KOPT-K1 (cell line): ENCODE measurements at regions not wholly inside any gene's neighbourhood (a gene's known extent, or its start where the extent isn't known, plus 50 kb on each side); places are given as distances from the start of the nearest gene placed in this dataset.
"Not testable (repeated sequence)": the region's sequence is repeated elsewhere in the genome, so short reads cannot be mapped to it uniquely, and the experiment has no call there.

Experiments used
- H3K27ac ChIP-seq: fragments of 200-600 bp; sonication (generic); 2 replicates; pipeline ENCODE4 v1.5.1; 2016; ENCODE audit warnings: antibody characterized with exemption, mild to moderate bottlenecking, low read depth, low read length; ENCODE audit not compliant: poor library complexity, severe bottlenecking
- H3K36me3 ChIP-seq: fragments of 200-600 bp; sonication (generic); 2 replicates; pipeline ENCODE4 v1.5.1; 2017; ENCODE audit warnings: antibody characterized with exemption, mild to moderate bottlenecking, low read length, moderate library complexity; ENCODE audit not compliant: insufficient read depth
- H3K9me3 ChIP-seq: fragments of 200-600 bp; sonication (generic); 2 replicates; pipeline ENCODE4 v1.5.1; 2017; ENCODE audit warnings: antibody characterized with exemption, low read length, mild to moderate bottlenecking; ENCODE audit not compliant: insufficient read depth, poor library complexity, severe bottlenecking

GRCh38 chr13:59422646-59423045 is 741.1 kb downstream of the DIAPH3 start:
- Histone ChIP-seq H3K9me3 (no peaks in the 10 kb centered on the region), H3K27ac (no peak overlapping the region), H3K36me3 (no peaks in the 10 kb centered on the region)

GRCh38 chr13:59423708-59424340 is 739.9 kb downstream of the DIAPH3 start:
- no peak overlapping the region for H3K27ac ChIP-seq
- no peaks in the 10 kb centered on the region for H3K36me3 ChIP-seq
- no peaks in the 10 kb centered on the region for H3K9me3 ChIP-seq

- H3K9me3 ChIP-seq: no peaks in the 10 kb centered on the region
- H3K27ac ChIP-seq: no peak overlapping the region
- H3K36me3 ChIP-seq: no peaks in the 10 kb centered on the region
These were observed 739.1 kb downstream of the DIAPH3 start for GRCh38 chr13:59424661-59425060.

- no peaks in the 10 kb centered on the region for H3K9me3 ChIP-seq
- no peaks in the 10 kb centered on the region for H3K36me3 ChIP-seq
- no peak overlapping the region for H3K27ac ChIP-seq
These were observed 738.5 kb downstream of the DIAPH3 start for GRCh38 chr13:59425211-59425741.

GRCh38 chr13:59435024-59435423 is 728.7 kb downstream of the DIAPH3 start:
- H3K36me3 ChIP-seq: no peaks in the 10 kb centered on the region
- no peak overlapping the region for H3K27ac ChIP-seq
- H3K9me3 ChIP-seq: no peaks in the 10 kb centered on the region

- Histone ChIP-seq H3K36me3 (no peaks in the 10 kb centered on the region), H3K27ac (no peak overlapping the region), H3K9me3 (no peaks in the 10 kb centered on the region)
These were observed 726.0 kb downstream of the DIAPH3 start for GRCh38 chr13:59437544-59438301.

GRCh38 chr13:59439776-59440428 is 723.8 kb downstream of the DIAPH3 start:
- no peak overlapping the region for H3K27ac ChIP-seq
- H3K36me3 ChIP-seq: no peaks in the 10 kb centered on the region
- H3K9me3 ChIP-seq: no peaks in the 10 kb centered on the region

GRCh38 chr13:59441068-59441467 is 722.7 kb downstream of the DIAPH3 start:
- H3K36me3 ChIP-seq, H3K9me3 ChIP-seq, H3K27ac ChIP-seq: not testable (repeated sequence)

- Histone ChIP-seq H3K27ac (no peak overlapping the region), H3K36me3 (no peaks in the 10 kb centered on the region), H3K9me3 (no peaks in the 10 kb centered on the region)
These were observed 722.0 kb downstream of the DIAPH3 start for GRCh38 chr13:59441596-59442280.

GRCh38 chr13:59442461-59442860 is 721.3 kb downstream of the DIAPH3 start:
- no peaks in the 10 kb centered on the region for H3K9me3 ChIP-seq
- H3K36me3 ChIP-seq: no peaks in the 10 kb centered on the region
- no peak overlapping the region for H3K27ac ChIP-seq

- Histone ChIP-seq H3K36me3 (no peaks in the 10 kb centered on the region), H3K9me3 (no peaks in the 10 kb centered on the region), H3K27ac (no peak overlapping the region)
These were observed 720.7 kb downstream of the DIAPH3 start for GRCh38 chr13:59442944-59443486.

- H3K9me3 ChIP-seq: no peaks in the 10 kb centered on the region
- H3K36me3 ChIP-seq: no peaks in the 10 kb centered on the region
- no peak overlapping the region for H3K27ac ChIP-seq
These were observed 719.4 kb downstream of the DIAPH3 start for GRCh38 chr13:59444210-59444857.

GRCh38 chr13:59445812-59446211 is 717.9 kb downstream of the DIAPH3 start:
- H3K9me3 ChIP-seq: no peaks in the 10 kb centered on the region
- no peak overlapping the region for H3K27ac ChIP-seq

GRCh38 chr13:59446391-59446790 is 717.3 kb downstream of the DIAPH3 start:
- H3K9me3 ChIP-seq: no peaks in the 10 kb centered on the region

More at GRCh38 chr13:59445812-59446211, 717.9 kb downstream of the DIAPH3 start:
- H3K36me3 ChIP-seq: no peaks in the 10 kb centered on the region

More at GRCh38 chr13:59446391-59446790, 717.3 kb downstream of the DIAPH3 start:
- Histone ChIP-seq H3K27ac (no peak overlapping the region), H3K36me3 (no peaks in the 10 kb centered on the region)
